Nucleus accumbens (tissue), 56 donors: ENCODE measurements at regions not wholly inside any gene's neighbourhood (a gene's known extent, or its start where the extent isn't known, plus 50 kb on each side); places are given as distances from the start of the nearest gene placed in this dataset.
"Not testable (repeated sequence)": the region's sequence is repeated elsewhere in the genome, so short reads cannot be mapped to it uniquely, and the experiment has no call there.

Source experiments
- DNase-seq, 56 donors: peaks; one replicate each; lab custom pipeline; 2025; lab: John Stamatoyannopoulos, UW

- DNase-seq, result no peak
Measured at GRCh38 chr18:34461266-34461665, 236.6 kb upstream of the NOL4 start.

GRCh38 chr18:34467058-34467457, 242.3 kb upstream of the NOL4 start:
- no peak for DNase-seq

DNA sequence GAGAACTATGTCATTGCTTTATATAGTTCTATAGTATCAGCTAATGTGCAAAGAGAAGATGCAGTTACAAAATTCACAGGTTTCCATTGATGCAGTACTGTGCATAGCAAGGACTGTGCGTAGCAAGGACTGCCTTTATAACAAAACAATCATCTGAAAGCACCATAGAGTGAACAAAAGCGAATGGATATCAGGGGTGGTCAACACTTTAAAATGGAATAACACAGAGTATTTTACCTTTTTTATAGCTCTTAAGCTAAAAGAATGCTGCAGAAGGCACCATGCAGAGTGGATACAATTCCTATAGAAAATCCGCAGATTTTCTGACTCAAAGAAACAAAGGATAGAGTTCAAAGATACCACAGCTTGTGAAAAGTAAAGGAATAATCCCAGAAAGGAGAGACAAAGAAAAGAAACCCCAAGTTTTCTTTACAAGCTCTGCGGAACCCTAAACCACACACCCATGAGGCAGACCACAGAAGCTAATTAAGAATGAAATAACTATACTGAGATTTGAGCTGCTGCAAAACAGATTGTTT, 229.9 kb upstream of the DTNA start:
- no peak for DNase-seq

DNA sequence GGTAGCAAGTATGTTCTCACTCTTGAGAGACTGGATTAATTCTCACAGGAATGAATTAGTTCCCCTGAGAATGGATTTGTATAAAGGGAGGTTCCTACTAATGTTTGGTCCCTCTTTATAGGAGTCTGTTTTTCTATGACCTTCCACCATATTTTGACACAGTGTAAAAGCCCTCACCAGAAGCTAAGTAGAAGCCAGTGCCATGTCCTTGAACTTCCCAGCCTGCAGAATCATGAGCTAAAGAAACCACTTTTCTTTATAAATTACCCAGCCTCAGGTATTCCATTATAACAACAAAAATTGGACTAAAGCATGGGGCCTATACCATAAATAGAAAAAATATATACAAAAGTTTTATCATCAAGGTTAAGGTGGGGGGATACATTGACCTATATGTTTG, 227.9 kb upstream of the DTNA start:
- DNase-seq, result no peak

DNA sequence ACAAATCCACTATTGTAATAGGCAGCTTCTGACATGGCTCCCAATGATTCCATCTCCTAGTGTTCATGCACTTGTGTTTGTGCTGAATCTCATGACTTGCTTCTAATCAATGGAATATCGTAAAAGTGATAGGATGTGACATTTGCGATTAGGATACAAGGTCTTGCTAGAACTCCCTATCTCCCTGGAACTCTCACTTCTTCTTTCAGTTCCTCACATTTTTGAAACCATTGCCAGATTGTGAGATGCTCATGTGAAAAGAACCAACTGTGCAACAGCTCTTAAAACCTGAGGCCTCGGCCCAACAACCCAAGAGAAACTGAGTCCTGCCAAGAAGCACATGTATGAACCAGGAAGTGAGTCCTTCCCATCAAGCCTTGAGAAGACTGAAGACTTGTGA, 226.9 kb upstream of the DTNA start:
- no peak for DNase-seq

DNA sequence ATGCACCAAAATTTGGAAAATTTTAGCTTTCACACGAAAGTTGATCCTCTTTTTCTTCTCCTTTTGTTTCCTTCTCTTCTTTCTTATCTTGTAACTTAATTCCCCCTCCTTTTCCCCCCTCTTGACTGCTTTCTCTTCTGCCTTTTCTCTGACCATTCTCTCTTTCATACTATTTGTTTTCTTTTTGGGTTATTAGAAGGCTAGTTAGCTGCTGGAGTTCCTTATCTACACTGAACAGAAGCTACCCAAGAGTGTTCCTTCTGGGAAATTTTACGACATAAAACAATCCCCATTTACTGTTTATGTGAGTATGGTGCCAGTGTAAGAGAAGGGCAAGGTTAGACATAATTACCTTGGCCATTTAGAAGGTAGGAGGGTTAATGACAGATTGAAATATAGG, 218.4 kb upstream of the DTNA start:
- DNase-seq, result no peak

GRCh38 chr18:34492652-34493051, 217.4 kb upstream of the DTNA start:
- DNase-seq, result no peak

DNA sequence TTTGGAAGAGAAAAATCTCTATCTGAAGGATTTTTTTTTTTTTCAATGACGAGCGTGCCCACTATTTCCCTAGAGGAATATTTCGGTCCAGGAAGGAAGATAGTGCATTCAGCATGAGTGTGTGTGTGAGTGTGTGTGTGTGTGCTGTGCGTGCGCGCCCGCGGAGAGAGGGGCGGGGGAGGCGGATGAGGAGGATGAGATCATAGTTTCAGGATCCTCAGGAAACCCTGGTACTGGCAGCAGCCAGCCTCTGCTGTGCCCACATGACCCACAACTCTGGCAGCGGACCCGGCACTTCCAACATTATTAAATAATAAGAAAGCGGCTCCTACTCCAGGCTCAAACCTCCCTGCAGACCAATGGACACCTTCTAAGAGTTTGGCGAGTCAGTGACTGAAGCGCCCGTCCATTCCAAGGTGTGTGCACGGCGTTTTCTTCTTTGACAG, 217.0 kb upstream of the DTNA start:
- peak; percentile 10 to 88 (median 65) for DNase-seq

DNA sequence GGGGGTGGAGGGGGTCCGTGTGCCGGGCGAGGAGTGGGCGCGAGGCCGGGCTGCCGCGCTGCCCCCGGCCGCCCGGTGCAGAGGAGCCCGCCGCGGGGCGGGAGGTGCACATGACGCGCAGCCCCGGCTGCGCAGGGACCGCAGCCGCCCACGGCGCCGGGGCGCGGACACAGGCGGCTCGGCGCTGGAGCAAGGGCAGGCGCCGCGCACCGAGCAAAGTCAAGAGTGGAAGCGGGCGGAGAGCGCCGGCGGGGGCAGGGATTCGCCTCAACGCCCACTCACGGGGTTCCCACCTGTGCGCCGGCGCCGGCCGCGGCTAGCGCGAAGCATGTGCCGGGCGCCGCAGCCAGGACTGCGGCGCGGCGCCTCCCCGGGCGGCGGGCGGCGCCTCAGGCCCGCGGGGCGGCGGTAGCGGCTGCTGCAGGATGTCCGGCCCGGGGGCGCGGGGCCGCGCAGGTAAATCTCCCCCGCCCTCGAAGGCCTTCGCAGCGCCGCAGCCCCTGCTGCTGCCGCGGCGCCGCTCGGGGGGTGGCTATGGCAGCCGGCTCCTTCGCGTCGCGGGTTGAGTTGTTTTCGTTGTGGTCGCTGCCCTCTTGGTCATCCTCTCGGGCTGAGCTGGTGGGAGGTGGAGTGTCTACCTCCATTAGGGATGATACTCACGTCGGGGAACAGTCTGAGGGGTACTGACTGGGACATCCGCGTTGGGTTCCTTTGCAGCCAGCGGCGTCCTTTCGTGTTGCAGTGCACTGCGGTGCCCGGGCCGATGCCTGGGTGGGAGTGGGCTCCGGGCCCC, 216.3 kb upstream of the DTNA start:
- DNase-seq, result peak in 40 of 56 donors; percentile 1 to 75 (median 40)

DNA sequence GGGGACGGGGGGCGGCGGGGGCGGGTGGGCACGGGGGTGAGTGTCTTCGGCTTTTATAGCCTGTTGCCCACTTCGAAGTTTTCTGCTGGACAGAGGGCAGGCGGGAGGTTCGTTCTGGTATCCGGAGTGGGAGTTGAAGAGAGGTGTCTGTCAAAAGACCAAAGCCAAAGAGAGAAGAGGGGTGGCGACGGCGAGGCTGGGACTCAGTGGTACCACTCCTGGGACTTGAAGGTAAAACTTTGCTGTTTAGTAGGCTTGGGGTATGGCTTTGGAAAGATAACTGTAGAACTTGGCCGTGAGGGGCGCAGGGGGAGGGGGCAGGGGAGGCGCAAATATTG, 215.8 kb upstream of the DTNA start:
- peak in 33 of 56 donors; percentile 2 to 75 (median 32) for DNase-seq

- no peak for DNase-seq
Measured at GRCh38 chr18:34495506-34495905, 214.6 kb upstream of the DTNA start.

DNA sequence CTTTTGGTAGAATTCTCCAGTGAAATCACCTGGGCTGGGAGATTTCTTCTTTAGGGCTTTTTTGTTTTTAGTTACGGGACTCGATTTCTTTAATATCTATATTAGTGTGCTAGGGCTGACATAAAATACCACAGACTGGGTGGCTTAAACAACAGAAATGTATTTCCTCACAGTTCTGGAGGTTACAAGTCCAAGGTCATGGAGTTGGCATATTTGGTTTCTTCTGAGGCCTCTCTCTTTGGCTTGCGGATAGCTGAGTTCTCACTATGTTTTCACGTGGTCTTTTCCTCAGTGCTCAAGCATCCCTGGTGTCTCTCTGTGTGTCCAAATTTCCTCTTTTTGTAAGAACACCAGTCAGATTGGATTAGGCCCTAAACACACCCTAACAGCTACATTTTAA, 208.5 kb upstream of the DTNA start:
- DNase-seq, result no peak

GRCh38 chr18:34506198-34506597, 203.9 kb upstream of the DTNA start:
- DNase-seq, result no peak

DNA sequence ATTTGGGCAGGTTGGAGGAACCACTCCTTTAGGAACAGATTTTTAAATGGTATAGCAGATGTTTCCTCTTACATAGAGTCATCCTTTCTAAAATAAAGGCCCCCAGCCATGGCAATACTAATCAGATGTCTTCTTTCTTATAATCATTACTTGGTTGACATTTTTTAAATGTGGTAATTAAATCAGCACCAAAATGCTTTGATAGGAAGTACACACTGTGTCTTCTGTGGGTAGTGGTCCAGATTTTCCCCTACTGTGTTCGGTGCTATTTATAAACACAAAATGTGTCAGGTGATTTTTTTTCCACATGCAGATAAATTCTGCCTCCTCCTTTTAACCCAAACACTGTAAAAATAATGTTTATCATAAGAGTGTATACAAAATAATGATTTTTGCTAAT, 200.9 kb upstream of the DTNA start:
- DNase-seq, result no peak

GRCh38 chr18:34509879-34510586, 200.1 kb upstream of the DTNA start:
- no peak for DNase-seq

DNA sequence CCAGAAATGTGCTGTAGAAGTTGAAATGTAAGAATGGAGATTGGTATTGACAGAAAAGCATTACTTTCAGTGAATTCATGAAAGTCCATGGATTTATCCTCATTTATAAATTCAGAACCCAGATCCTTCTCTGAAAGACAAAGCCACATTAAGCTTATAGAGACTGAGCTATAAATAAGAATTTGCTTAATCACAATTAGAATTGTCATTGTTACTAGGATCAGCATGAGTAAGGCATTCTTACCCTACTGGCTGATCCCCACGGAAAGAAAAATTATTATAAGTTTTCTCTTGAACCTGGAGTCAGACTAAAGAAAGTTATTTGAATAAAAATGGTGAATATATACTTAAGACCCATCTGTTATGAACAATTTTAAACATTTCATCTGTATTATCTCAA, 199.2 kb upstream of the DTNA start:
- DNase-seq, result no peak

DNA sequence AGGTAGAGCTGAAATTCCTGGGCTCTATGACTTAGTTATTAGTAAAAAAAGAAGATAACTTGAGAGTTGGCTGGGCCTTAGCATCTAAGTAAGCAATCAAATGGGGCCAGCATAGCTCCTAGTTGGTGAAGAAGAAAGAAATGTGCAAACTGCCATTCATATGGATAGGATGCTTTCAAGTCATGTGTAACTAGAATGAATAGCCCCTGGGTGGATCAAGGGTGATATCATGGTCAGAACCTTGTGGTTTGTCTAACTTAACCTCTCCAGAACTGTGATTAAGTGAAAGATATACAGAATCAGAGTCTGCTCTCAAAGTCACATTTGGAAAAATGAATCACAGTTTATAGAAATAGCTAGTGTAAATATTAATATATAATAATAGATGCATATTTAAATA, 198.7 kb upstream of the DTNA start:
- no peak for DNase-seq

- no peak for DNase-seq
Measured at GRCh38 chr18:34511879-34512278, 198.2 kb upstream of the DTNA start.

DNA sequence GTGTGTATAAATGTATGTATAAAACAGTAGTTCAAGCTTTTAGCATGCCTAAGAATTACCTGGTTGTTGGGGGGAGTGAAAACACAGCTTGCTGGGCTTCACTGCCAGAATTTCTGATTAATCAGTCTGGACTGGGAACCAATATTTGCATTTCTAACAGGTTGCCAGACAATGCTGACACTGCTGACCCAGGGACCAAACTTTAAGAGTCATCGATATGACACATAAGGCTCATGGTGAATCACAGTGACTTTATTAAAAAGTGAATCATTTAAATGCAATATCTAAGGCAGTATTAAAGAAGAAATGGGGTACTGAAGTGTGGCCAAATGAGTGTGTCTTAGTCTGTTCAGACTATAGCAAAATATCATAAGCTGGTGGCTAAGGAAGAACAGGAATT, 195.9 kb upstream of the DTNA start:
- DNase-seq, result no peak

- DNase-seq, result no peak
Measured at GRCh38 chr18:34514957-34515356, 195.1 kb upstream of the DTNA start.

GRCh38 chr18:34516355-34516754, 193.7 kb upstream of the DTNA start:
- not testable (repeated sequence) for DNase-seq

GRCh38 chr18:34516996-34517395, 193.1 kb upstream of the DTNA start:
- DNase-seq, result not testable (repeated sequence)
